B cell (primary cell): ENCODE measurements at regions not wholly inside any gene's neighbourhood (a gene's known extent, or its start where the extent isn't known, plus 50 kb on each side); places are given as distances from the start of the nearest gene placed in this dataset.

Experiments
- ATAC-seq: fragments of 200-7000 bp; cut with Tn5 transposase; one replicate; pipeline ENCODE4 v1.10.0; 2021; ENCODE audit warnings: low read depth, mild to moderate bottlenecking, moderate number of reproducible peaks, moderate library complexity
- CTCF ChIA-PET: fragments of 350-600 bp; sonication (Branson Sonifier 250); formaldehyde crosslinking; loops from one replicate; lab custom pipeline; 2021; ENCODE audit warnings: antibody characterized with exemption, inconsistent platforms; lab: Charles Lee
- POLR2A ChIA-PET: fragments of 350-600 bp; sonication (Branson Sonifier 250); formaldehyde crosslinking; loops from one replicate; lab custom pipeline; 2021; ENCODE audit warnings: antibody characterized with exemption; lab: Charles Lee
- DNase-seq: peaks from one replicate; pipeline ENCODE4 v3.0.0; 2013
- H2AFZ ChIP-seq: 2 replicates; pipeline ENCODE4 v1.6.1; 2012; ENCODE audit warnings: mild to moderate bottlenecking, low read depth, low read length; ENCODE audit not compliant: insufficient read depth, poor library complexity, severe bottlenecking
- H3K27ac ChIP-seq, 2 donors: 1 replicate in 1 of 2; 2 replicates in 1 of 2; pipeline ENCODE4 v1.5.1; 2012 to 2013; ENCODE audit warnings: low read length in 2 of 2, mild to moderate bottlenecking in 2 of 2, moderate library complexity in 1 of 2
- H3K27me3 ChIP-seq, 4 experiments: fragments of 200-600 bp in 1 of 4; sonication (generic) in 1 of 4; replicated peaks in 1 of 4; 1 replicate in 2 of 4; 2 replicates in 2 of 4; pipeline versions ENCODE4 v1.6.1 to v1.7.0; 2013 to 2016; ENCODE audit warnings: low read length in 3 of 4, mild to moderate bottlenecking in 2 of 4, mixed read lengths in 1 of 4, moderate library complexity in 1 of 4; ENCODE audit not compliant: insufficient read depth in 4 of 4, control insufficient read depth in 3 of 4; ENCODE audit errors: control extremely low read depth in 1 of 4
- H3K36me3 ChIP-seq, 2 experiments: replicated peaks in 1 of 2; 1 replicate in 1 of 2; 2 replicates in 1 of 2; pipeline versions ENCODE4 v1.6.1 to v1.7.1; 2013; ENCODE audit warnings: low read length in 1 of 2; ENCODE audit not compliant: insufficient read depth in 2 of 2, control insufficient read depth in 1 of 2; ENCODE audit errors: control extremely low read depth in 1 of 2, extremely low read depth in 1 of 2
- H3K4me1 ChIP-seq, 2 donors: fragments of 200-600 bp in 1 of 2; sonication (generic) in 1 of 2; 1 replicate in 1 of 2; 2 replicates in 1 of 2; pipeline versions ENCODE4 v1.5.1 to v1.6.1; 2013 to 2017; ENCODE audit warnings: low read length in 2 of 2; ENCODE audit not compliant: control insufficient read depth in 2 of 2, insufficient read depth in 2 of 2
- H3K4me2 ChIP-seq: replicated peaks from 2 replicates; pipeline ENCODE3; 2012; ENCODE audit warnings: mild to moderate bottlenecking, low read depth, low read length; ENCODE audit not compliant: poor library complexity, severe bottlenecking
- H3K4me3 ChIP-seq, 5 experiments: fragments of 200-600 bp in 1 of 5; sonication (generic) in 1 of 5; 1 replicate in 3 of 5; 2 replicates in 2 of 5; pipeline versions ENCODE4 v1.5.1 to v1.7.0; 2011 to 2016; ENCODE audit warnings: low read length in 4 of 5, mild to moderate bottlenecking in 4 of 5, low read depth in 2 of 5, control low read depth in 1 of 5, moderate library complexity in 1 of 5; ENCODE audit not compliant: insufficient read depth in 1 of 5; ENCODE audit errors: control extremely low read depth in 1 of 5, extremely low read depth in 1 of 5
- H3K79me2 ChIP-seq: fragments of 200-600 bp; sonication (generic); one replicate; pipeline ENCODE4 v1.6.0; 2016; ENCODE audit warnings: low read length; ENCODE audit not compliant: control insufficient read depth, insufficient read depth
- H3K9ac ChIP-seq: fragments of 200-600 bp; sonication (generic); 2 replicates; pipeline ENCODE4 v1.6.1; 2017; ENCODE audit warnings: mild to moderate bottlenecking, low read length, moderate library complexity
- H3K9me3 ChIP-seq, 3 donors: one replicate each; pipeline versions ENCODE4 v1.6.1 to v1.7.1; 2013; ENCODE audit warnings: low read length in 2 of 3; ENCODE audit not compliant: control insufficient read depth in 2 of 3, insufficient read depth in 1 of 3; ENCODE audit errors: control extremely low read depth in 1 of 3
- H4K20me1 ChIP-seq: 2 replicates; pipeline ENCODE4 v1.6.0; 2012; ENCODE audit warnings: mild to moderate bottlenecking, low read length; ENCODE audit not compliant: insufficient read depth, control insufficient read depth, poor library complexity, severe bottlenecking
- H3K27ac Mint-ChIP-seq: one replicate; pipeline ENCODE4 v1.8.0; 2021; ENCODE audit warnings: mixed read lengths
- H3K27me3 Mint-ChIP-seq: one replicate; pipeline ENCODE4 v1.8.0; 2021; ENCODE audit warnings: mixed read lengths
- H3K4me1 Mint-ChIP-seq: one replicate; pipeline ENCODE4 v1.8.0; 2021; ENCODE audit warnings: mixed read lengths
- H3K4me3 Mint-ChIP-seq: one replicate; pipeline ENCODE4 v1.8.0; 2021; ENCODE audit warnings: mixed read lengths
- H3K9me3 Mint-ChIP-seq: one replicate; pipeline ENCODE4 v1.8.0; 2022; ENCODE audit warnings: mixed read lengths; ENCODE audit not compliant: insufficient read depth
- CTCF ChIP-seq: fragments of 200-600 bp; IDR thresholded peaks from one replicate; pipeline ENCODE4 v1.8.0; 2022; ENCODE audit warnings: antibody characterized with exemption, mild to moderate bottlenecking
- EZH2 ChIP-seq: IDR thresholded peaks from 2 replicates; pipeline ENCODE4 v1.6.1; 2012; ENCODE audit warnings: borderline replicate concordance, low read depth, mild to moderate bottlenecking, moderate library complexity, low read length; ENCODE audit not compliant: insufficient read depth, poor library complexity, severe bottlenecking
- WGBS: methylation state at CpG from one replicate; pipeline ENCODE4 v1.1.5; 2013; ENCODE audit warnings: missing lambda C conversion rate; ENCODE audit not compliant: insufficient coverage; 5-methylcytosine and 5-hydroxymethylcytosine counted together
- intact Hi-C: fragments of 100-400 bp; cut with micrococcal nuclease; formaldehyde crosslinking; loops from one replicate; pipeline ENCODE4 v1.10.0; 2022

- Histone ChIP-seq H3K27ac (no peak overlapping the region), H3K9ac (no peak overlapping the region), H3K4me3 (no peak overlapping the region), H3K4me2 (no peak overlapping the region), H3K36me3 (no peaks in the 10 kb centered on the region), H3K27me3 (no peaks in the 10 kb centered on the region), H3K4me1 (no peaks in the 10 kb centered on the region), H3K9me3 (peaks cover 0 to 3% (median 0%) of the 10 kb centered on the region in 3 donors), H4K20me1 (no peaks in the 10 kb centered on the region), H2AFZ (no peak overlapping the region), H3K79me2 (no peaks in the 10 kb centered on the region)
- intact Hi-C loops = no loop called here
- WGBS = 90% methylated on average over 9 of the region's 9 CpGs
- no peak overlapping the region for H3K4me3 Mint-ChIP-seq
- H3K9me3 Mint-ChIP-seq = no peaks in the 10 kb centered on the region
- CTCF ChIA-PET = no interaction called here
- no peak overlapping the region for H3K27ac Mint-ChIP-seq
- H3K27me3 Mint-ChIP-seq = peaks cover 4% of the 10 kb centered on the region
- TF ChIP-seq CTCF (no peak), EZH2 (no peak)
- ATAC-seq = no peak
- POLR2A ChIA-PET = no interaction called here
- DNase-seq = no peak
- H3K4me1 Mint-ChIP-seq = no peaks in the 10 kb centered on the region
Measured at GRCh38 chr16:85513180-85513579, 99.9 kb upstream of the GSE1 start.

GRCh38 chr16:85513649-85514048, 99.5 kb upstream of the GSE1 start:
- POLR2A ChIA-PET = no interaction called here
- no peak for ATAC-seq
- TF ChIP-seq CTCF (no peak), EZH2 (no peak)
- CTCF ChIA-PET = no interaction called here
- no peaks in the 10 kb centered on the region for H3K9me3 Mint-ChIP-seq
- H3K4me3 Mint-ChIP-seq = no peak overlapping the region
- Histone ChIP-seq H3K4me1 (no peaks in the 10 kb centered on the region), H2AFZ (no peak overlapping the region), H3K27ac (no peak overlapping the region), H3K79me2 (no peaks in the 10 kb centered on the region), H4K20me1 (no peaks in the 10 kb centered on the region), H3K9me3 (peaks cover 0 to 3% (median 0%) of the 10 kb centered on the region in 3 donors), H3K4me2 (no peak overlapping the region), H3K27me3 (no peaks in the 10 kb centered on the region), H3K36me3 (no peaks in the 10 kb centered on the region), H3K9ac (no peak overlapping the region), H3K4me3 (no peak overlapping the region)
- no peak overlapping the region for H3K27ac Mint-ChIP-seq
- WGBS = 90% methylated on average over 9 of the region's 10 CpGs
- no peaks in the 10 kb centered on the region for H3K4me1 Mint-ChIP-seq
- intact Hi-C loops = no loop called here
- DNase-seq = no peak
- peaks cover 4% of the 10 kb centered on the region for H3K27me3 Mint-ChIP-seq
